GM12872 (cell line): ENCODE measurements at regions not wholly inside any gene's neighbourhood (a gene's known extent, or its start where the extent isn't known, plus 50 kb on each side); places are given as distances from the start of the nearest gene placed in this dataset.

Experiments used
- TF ChIP-seq, protein P1 (sequence below): IDR thresholded peaks from 3 replicates; pipeline ENCODE4 v1.5.1; 2011; ENCODE audit warnings: low read depth, mild to moderate bottlenecking, low read length, moderate library complexity; ENCODE audit not compliant: insufficient read depth

DNA sequence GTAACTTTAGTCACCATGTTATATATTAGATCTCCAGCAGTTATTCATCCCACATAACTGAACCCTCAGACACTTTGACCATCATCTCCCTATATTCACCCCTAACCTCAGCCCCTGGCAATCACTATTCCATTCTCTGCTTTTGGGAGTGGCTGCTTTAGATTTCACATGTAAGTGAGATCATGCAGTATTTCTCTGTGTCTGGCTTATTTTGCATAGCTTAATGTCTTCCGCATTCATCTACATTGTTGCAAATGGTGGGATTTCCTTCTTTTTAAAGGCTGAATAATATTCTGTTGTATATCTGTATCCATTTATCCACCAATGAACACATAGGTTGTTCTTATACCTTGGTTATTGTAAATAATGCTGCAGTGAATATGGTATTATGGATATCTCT is 411.6 kb upstream of the ZEB2 start:
- TF ChIP-seq, protein P1, sequence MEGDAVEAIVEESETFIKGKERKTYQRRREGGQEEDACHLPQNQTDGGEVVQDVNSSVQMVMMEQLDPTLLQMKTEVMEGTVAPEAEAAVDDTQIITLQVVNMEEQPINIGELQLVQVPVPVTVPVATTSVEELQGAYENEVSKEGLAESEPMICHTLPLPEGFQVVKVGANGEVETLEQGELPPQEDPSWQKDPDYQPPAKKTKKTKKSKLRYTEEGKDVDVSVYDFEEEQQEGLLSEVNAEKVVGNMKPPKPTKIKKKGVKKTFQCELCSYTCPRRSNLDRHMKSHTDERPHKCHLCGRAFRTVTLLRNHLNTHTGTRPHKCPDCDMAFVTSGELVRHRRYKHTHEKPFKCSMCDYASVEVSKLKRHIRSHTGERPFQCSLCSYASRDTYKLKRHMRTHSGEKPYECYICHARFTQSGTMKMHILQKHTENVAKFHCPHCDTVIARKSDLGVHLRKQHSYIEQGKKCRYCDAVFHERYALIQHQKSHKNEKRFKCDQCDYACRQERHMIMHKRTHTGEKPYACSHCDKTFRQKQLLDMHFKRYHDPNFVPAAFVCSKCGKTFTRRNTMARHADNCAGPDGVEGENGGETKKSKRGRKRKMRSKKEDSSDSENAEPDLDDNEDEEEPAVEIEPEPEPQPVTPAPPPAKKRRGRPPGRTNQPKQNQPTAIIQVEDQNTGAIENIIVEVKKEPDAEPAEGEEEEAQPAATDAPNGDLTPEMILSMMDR, result no peak

DNA sequence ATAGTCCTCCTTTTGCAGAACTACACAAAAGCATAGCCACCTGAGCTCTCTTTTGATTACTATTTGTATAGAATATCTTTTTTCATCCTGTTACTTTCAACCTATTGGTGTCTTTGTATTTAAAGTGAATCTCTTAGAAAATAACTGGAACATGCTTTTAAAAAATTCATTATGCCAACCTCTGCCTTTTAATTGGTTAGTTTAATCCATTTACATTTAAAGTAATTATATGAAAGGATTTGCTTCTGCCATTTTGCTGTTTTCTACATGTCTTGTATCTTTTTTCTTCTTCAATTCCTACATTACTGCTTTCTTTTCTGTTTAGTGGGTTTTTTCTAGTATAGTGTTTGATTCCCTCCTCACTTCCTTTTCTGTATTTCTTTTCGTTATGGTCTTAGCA is 407.5 kb upstream of the ZEB2 start:
- TF ChIP-seq, protein P1, result no peak

DNA sequence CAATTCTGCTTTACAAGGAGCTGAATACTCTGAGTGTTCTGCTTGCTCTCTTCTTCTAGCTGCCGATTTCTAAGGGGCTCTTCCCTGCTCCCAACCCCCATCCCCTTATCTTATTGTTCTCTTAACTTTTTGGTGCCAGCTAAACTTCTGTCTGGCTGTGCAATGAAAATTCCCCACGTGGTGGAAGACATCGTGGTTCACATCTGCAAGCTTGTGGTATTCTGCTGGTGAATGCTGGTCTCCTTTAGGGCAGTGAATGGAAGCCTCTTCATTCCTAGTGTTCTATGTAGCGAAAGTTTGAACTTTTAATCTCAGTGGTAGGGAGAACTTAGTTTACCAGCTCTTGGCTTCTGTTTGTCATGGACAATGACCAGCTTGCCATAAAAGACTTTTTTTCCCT is 406.0 kb upstream of the ZEB2 start:
- TF ChIP-seq, protein P1, result no peak

DNA sequence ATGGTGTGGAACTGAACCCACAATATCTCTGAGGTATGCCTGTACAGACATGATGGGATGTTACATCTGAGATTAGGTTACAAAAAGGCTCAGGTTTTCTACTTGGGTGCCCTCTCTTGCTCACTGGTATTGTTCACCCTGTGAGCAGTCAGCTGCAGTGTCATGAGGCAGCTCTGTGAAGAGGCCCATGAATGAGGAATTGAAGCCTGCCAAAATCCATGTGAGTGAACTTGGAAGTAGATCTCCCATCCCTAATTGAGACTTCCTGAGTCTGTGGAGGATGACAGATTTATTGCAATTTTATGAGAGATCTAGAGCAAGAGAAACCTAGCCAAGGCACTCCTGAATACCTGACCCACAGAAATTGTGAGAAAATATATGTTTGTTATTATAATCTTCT is 404.9 kb upstream of the ZEB2 start:
- TF ChIP-seq, protein P1, result no peak

DNA sequence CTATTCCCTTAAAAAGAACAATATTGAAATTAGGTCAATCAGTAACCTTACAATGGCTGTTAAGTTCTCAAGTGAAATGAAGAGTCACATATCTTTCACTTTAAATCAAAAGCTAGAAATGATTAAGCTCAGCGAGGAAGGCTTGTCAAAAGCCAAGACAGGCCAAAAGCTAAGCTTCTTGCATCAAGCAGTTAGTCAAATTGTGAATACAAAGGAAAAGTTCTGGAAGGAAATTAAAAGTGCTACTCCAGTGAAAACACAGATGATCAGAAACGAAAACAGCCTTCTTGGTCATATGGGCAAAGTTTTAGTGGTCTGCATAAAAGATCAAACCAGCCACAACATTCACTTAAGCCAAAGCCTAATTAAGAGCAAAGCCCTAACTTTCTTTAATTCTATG is 402.6 kb upstream of the ZEB2 start:
- TF ChIP-seq, protein P1, result no peak

DNA sequence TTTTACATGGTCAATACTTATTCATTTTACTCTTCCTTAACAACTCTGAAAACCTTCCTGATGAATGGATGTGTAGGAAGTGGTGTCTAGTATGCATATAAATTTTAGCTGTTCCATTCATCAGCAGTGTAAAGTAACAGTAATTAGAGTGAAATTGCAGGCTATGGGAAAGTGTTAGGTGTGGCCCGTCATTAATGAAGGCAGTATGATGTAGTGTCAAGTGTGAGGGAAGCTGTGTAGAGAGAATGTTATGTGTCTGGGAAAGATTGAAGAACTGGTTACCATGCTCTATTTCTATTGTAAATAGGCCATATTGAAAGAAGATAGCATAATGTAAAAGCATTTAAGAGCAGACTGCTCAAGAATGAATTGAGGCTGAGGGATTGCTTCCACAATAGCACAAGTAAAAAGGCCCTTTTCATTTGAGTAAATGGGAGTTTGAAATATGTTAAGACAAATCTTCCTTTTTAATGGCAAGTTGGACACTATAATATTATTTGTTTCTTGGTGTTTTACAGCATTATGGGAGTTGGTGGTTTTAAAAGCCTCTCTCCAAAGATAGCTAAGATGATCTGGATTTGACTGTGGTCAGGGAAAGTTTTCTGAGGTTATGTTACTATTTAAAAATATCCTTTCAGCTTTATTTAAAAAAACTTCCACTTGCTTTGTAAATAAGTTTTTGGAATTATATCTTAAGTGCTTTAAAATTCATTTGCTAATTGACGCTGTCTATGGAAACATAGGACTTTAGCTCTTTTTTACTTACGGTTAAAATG is 401.0 kb upstream of the ZEB2 start:
- TF ChIP-seq, protein P1, result no peak

DNA sequence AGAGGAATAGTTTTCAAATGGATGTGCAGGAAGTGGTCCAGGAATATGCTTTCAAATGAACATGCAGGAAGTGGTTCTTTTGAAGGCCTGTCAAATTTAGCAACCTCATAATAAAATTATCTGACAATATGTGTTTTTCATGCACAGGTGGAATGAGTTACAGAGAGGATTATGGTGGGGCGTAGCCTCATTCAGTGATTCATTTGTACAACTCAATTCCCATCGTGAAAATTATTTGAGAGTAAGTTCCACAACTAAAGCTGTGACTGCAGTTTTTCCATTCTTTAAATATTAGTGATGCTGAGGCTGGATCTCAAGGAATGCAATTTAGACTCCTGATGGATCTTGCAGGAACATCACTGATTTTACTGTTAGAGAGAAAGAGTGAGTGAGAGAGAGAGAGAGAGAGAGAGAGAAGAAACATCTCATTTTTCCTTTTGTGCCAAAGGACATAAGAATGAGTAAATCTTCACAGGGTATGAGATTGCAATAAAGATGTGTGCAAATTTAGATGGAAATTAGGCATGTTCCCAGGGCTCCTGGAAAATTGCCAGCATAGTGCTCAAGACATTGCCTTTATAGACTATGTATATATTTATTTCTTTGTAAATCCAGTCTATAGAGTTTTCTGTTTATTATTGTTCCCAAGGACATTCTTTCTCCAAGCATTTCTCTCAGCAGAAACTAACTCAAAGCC is 394.9 kb upstream of the ZEB2 start:
- TF ChIP-seq, protein P1, result no peak
